Thyroid gland (tissue), 4 donors: ENCODE measurements at regions not wholly inside any gene's neighbourhood (a gene's known extent, or its start where the extent isn't known, plus 50 kb on each side); places are given as distances from the start of the nearest gene placed in this dataset.

Experiments used
- DNase-seq, 2 donors: peaks; one replicate each; pipeline ENCODE4 v3.0.0-alpha.2; 2019
- H3K27ac ChIP-seq, 3 donors: fragments of 200-600 bp; sonication (generic); 1 replicate in 2 of 3; 2 replicates in 1 of 3; pipeline ENCODE4 v1.5.1; 2016 to 2019; ENCODE audit warnings: mild to moderate bottlenecking in 1 of 3, moderate library complexity in 1 of 3
- H3K27me3 ChIP-seq: fragments of 200-600 bp; sonication (generic); one replicate; pipeline ENCODE4 v1.5.1; 2019
- H3K36me3 ChIP-seq, 2 donors: fragments of 200-600 bp; sonication (generic); one replicate each; pipeline ENCODE4 v1.5.1; 2016 to 2019
- H3K4me1 ChIP-seq, 2 donors: fragments of 200-600 bp; sonication (generic); one replicate each; pipeline ENCODE4 v1.5.1; 2017 to 2019
- H3K4me3 ChIP-seq, 3 donors: fragments of 200-600 bp; sonication (generic); replicated peaks in 1 of 3; 1 replicate in 2 of 3; 2 replicates in 1 of 3; pipeline ENCODE4 v1.5.1; 2016; ENCODE audit warnings: mild to moderate bottlenecking in 1 of 3
- H3K9me3 ChIP-seq: fragments of 200-600 bp; sonication (generic); one replicate; pipeline ENCODE4 v1.5.1; 2017
- POLR2A ChIP-seq, 2 donors: fragments of 450-650 bp; IDR thresholded peaks; one replicate each; pipeline ENCODE4 v1.6.1; 2017; ENCODE audit warnings: antibody characterized with exemption in 2 of 2, mild to moderate bottlenecking in 2 of 2, moderate library complexity in 1 of 2
- WGBS, 2 donors: methylation state at CpG; one replicate each; pipeline ENCODE4 v1.1.5; 2017; 5-methylcytosine and 5-hydroxymethylcytosine counted together
- intact Hi-C: fragments of 100-400 bp; cut with DNase I; formaldehyde crosslinking; loops from one replicate; pipeline ENCODE4 v1.15.1; 2023
- TF ChIP-seq, protein P1 (sequence below), 6 experiments: fragments of 200-600 bp in 3 of 6; fragments of 450-650 bp in 3 of 6; sonication (generic) in 3 of 6; IDR thresholded peaks; one replicate each; pipeline ENCODE4 v1.5.1; 2016 to 2019; ENCODE audit warnings: antibody characterized with exemption in 6 of 6, mild to moderate bottlenecking in 2 of 6, inconsistent platforms in 1 of 6, moderate library complexity in 1 of 6

- no peak for TF ChIP-seq POLR2A (IDR thresholded peaks at IDR 0.05)
- TF ChIP-seq, protein P1, sequence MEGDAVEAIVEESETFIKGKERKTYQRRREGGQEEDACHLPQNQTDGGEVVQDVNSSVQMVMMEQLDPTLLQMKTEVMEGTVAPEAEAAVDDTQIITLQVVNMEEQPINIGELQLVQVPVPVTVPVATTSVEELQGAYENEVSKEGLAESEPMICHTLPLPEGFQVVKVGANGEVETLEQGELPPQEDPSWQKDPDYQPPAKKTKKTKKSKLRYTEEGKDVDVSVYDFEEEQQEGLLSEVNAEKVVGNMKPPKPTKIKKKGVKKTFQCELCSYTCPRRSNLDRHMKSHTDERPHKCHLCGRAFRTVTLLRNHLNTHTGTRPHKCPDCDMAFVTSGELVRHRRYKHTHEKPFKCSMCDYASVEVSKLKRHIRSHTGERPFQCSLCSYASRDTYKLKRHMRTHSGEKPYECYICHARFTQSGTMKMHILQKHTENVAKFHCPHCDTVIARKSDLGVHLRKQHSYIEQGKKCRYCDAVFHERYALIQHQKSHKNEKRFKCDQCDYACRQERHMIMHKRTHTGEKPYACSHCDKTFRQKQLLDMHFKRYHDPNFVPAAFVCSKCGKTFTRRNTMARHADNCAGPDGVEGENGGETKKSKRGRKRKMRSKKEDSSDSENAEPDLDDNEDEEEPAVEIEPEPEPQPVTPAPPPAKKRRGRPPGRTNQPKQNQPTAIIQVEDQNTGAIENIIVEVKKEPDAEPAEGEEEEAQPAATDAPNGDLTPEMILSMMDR (IDR thresholded peaks at IDR 0.05) = no peak
- no peaks in the 10 kb centered on the region for H3K9me3 ChIP-seq
- no peak overlapping the region for H3K4me3 ChIP-seq
- no peak for DNase-seq
- WGBS, 2 donors = 66 to 72% methylated on average over 3 of the region's 3 CpGs
- H3K4me1 ChIP-seq = no peaks in the 10 kb centered on the region
- H3K27me3 ChIP-seq = no peaks in the 10 kb centered on the region
- H3K36me3 ChIP-seq = no peaks in the 10 kb centered on the region
- H3K27ac ChIP-seq = no peak overlapping the region
- intact Hi-C loops = no loop called here
Observed at GRCh38 chr10:128302808-128303207, 176.6 kb upstream of the MKI67 start.

- 68 to 81% methylated on average over 5 of the region's 5 CpGs for WGBS, 2 donors
- no peaks in the 10 kb centered on the region for H3K4me1 ChIP-seq
- DNase-seq = no peak
- no peak overlapping the region for H3K4me3 ChIP-seq
- H3K9me3 ChIP-seq = no peaks in the 10 kb centered on the region
- intact Hi-C loops = no loop called here
- TF ChIP-seq POLR2A (IDR thresholded peaks at IDR 0.05) = no peak
- TF ChIP-seq, protein P1 (IDR thresholded peaks at IDR 0.05) = no peak
- no peaks in the 10 kb centered on the region for H3K27me3 ChIP-seq
- no peak overlapping the region for H3K27ac ChIP-seq
- no peaks in the 10 kb centered on the region for H3K36me3 ChIP-seq
Observed at GRCh38 chr10:128304271-128304670, 178.0 kb upstream of the MKI67 start.

DNA sequence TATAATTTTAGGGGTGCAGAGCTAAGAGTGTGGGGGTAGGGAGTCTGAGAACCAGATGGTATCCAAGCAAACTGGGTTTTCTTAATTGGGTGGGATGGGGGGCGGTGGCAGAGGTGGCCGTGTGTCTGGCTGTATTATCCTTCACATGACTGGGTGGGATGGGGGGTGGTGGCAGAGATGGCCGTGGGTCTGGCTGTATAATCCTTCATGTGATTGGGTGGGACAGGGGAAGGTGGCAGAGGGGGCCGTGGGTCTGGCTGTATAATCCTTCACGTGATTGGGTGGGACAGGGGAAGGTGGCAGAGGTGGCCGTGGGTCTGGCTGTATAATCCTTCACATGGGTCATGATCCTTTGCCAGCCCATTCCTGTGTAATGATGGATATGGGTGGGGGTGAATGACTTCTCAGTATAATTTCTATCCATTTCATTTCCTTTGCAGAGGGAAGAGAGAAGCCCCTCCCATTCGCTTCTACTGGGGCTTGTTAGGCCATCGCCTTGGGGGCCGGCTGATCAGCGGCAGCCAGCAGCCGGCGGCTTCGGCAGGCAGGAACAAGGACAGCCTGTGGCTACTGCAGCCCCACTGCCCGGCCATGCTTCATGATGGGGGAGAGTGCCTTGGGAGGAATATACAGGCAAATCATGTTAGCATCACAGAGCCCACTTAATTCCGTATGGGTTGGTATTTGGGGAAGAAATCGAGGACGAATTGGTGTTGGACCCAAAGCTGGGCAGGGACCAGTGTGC is 179.6 kb upstream of the MKI67 start:
- TF ChIP-seq, protein P1 (IDR thresholded peaks at IDR 0.05) = no peak
- no peak for TF ChIP-seq POLR2A (IDR thresholded peaks at IDR 0.05)
- H3K4me1 ChIP-seq = no peaks in the 10 kb centered on the region
- H3K9me3 ChIP-seq = no peaks in the 10 kb centered on the region
- no peak for DNase-seq
- no peaks in the 10 kb centered on the region for H3K36me3 ChIP-seq
- WGBS, 2 donors = 71 to 79% methylated on average over 14 to 17 of the region's 17 CpGs
- intact Hi-C loops = no loop called here
- H3K4me3 ChIP-seq = no peak overlapping the region
- no peaks in the 10 kb centered on the region for H3K27me3 ChIP-seq
- H3K27ac ChIP-seq = no peak overlapping the region

DNA sequence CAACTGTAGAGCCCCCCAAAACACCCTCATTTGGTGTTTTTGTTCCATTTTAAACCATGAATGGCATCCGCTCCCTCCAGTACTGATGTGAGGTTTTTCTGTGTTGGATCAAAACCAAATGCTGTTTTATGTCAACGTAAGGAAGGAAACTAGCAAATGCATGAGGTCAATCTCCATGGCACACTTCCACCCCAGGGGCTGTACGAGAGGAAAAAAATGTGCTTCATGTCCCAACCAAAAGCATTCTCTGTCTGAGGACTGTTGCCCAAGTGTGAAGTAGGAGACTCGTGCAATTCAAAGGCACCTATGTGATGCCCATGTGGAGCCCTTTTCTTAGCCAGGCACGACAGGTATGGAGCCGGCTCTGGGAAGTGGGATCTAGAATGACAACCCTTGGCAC is 180.3 kb upstream of the MKI67 start:
- no peak for TF ChIP-seq POLR2A (IDR thresholded peaks at IDR 0.05)
- TF ChIP-seq, protein P1 (IDR thresholded peaks at IDR 0.05) = no peak
- WGBS, 2 donors = 59 to 67% methylated on average over 6 of the region's 6 CpGs
- intact Hi-C loops = no loop called here
- no peak for DNase-seq
- Histone ChIP-seq H3K4me3 (no peak overlapping the region), H3K27ac (no peak overlapping the region), H3K4me1 (no peaks in the 10 kb centered on the region), H3K27me3 (no peaks in the 10 kb centered on the region), H3K36me3 (no peaks in the 10 kb centered on the region), H3K9me3 (no peaks in the 10 kb centered on the region)

- 90 to 94% methylated on average over 1 to 2 of the region's 2 CpGs for WGBS, 2 donors
- no peak for DNase-seq
- no peaks in the 10 kb centered on the region for H3K36me3 ChIP-seq
- no peaks in the 10 kb centered on the region for H3K9me3 ChIP-seq
- H3K27ac ChIP-seq = no peak overlapping the region
- no peaks in the 10 kb centered on the region for H3K4me1 ChIP-seq
- no peak overlapping the region for H3K4me3 ChIP-seq
- no peak for TF ChIP-seq POLR2A (IDR thresholded peaks at IDR 0.05)
- TF ChIP-seq, protein P1 (IDR thresholded peaks at IDR 0.05) = no peak
- H3K27me3 ChIP-seq = no peaks in the 10 kb centered on the region
- intact Hi-C loops = no loop called here
Observed at GRCh38 chr10:128306966-128307365, 180.7 kb upstream of the MKI67 start.
